GM18498 (cell line): ENCODE measurements at regions not wholly inside any gene's neighbourhood (a gene's known extent, or its start where the extent isn't known, plus 50 kb on each side); places are given as distances from the start of the nearest gene placed in this dataset.
"Not testable (repeated sequence)": the region's sequence is repeated elsewhere in the genome, so short reads cannot be mapped to it uniquely, and the experiment has no call there.

ENCODE experiments used
- ATAC-seq: cut with Tn5 transposase; IDR thresholded peaks from one replicate; pipeline ENCODE4 v1.9.1; 2021; ENCODE audit warnings: mild to moderate bottlenecking, moderate library complexity; ENCODE audit not compliant: unreplicated experiment

DNA sequence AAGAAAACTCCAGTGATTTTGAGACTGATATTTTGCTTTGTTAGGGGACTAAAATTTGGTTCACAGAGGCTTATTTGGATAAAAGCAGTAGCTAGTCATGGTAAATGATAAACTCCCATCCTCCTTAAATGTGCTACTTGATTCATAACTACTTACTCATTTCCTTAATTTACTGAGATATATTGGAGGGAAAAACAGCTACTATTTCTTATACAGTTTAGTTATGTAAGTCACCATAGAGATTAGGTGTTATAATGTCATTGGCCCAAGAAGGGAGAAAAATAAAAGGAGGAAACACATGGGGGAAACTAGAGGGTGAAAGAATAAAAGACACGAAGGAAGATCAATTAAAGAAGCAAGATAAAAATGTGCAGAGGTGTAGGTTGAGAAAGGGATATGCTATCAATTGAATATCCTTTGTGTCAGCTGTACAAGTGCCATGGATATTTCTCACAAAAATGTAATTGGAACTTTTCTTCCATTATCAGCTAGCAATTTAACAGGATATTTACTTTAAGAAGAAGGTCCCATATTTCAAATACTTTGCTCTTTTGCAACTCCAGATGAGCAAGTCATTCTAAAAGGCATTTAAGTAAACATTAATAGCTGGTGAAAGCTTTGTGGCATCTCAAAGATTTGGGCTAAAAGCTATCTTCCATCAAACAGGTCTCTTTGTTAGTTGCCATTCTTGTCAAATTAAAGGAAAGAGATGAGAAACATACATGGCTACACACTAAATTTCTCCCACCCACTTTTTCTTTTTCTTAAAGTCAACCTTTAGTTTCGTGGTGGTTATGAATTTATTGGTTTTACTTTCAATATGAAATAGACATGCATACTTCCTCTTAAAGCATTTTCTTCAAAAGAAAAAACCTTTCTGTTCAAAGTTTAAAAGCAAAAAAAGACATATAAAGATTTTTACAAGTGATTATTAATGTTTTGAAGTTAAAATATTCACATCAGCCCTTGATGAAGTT is 439.5 kb downstream of the CCER1 start:
- peak; percentile 94 for ATAC-seq

DNA sequence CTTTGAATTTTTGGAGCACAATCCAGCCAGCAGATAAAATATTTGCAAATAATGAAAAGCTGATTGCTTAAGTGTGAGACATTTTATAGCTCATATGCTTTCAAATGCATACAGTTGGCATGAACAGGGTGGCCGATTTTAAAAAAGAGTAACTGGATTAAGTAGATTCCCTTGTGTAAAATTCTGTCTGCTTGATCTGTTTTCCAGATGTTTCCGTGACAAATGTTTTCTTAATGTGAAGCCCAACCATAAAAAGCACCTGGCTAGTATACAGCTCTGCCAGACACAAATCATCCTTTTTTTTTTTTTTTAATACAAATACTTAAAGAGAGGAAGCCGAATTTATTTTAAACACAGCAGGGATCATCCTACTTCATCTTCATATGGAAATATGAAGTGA is 440.7 kb downstream of the CCER1 start:
- ATAC-seq: no peak

DNA sequence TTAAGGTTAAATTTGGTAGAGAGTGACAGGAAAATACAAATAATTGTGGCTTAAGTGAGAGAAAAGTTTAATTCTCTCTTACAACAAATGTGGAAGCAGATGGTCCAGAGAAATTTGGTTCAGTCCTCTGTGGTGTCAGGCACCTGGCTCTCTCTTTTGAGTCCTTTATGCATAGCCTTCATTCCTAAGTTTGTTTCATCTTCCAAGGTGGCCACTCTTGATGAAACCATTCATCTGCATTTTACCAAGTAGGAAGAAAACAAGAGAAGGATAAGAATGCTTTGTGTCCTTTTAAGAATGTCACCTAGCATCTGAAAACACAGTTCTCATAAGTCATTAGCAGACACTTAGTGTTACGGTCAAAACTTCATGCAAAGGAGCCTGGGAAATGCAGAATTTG is 442.5 kb downstream of the CCER1 start:
- no peak for ATAC-seq

DNA sequence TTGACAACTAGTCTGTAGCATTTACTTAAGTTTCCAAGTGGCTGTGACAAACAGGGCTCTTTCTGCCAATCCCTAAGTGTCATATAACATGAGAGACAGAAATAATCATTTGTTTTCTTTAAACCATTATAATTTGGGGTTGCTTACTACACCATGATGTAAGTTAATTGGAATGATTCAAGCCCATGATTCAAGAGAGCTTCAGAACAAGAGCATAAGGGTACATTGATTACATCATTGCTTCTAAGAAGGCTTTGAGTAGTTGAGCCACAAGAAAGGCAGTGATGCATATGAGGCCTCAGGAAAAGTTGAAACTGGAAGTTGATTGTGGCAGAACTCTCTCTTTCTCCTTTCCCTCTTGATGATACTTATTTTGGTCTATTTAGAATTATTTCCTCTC is 444.0 kb downstream of the CCER1 start:
- ATAC-seq: no peak

DNA sequence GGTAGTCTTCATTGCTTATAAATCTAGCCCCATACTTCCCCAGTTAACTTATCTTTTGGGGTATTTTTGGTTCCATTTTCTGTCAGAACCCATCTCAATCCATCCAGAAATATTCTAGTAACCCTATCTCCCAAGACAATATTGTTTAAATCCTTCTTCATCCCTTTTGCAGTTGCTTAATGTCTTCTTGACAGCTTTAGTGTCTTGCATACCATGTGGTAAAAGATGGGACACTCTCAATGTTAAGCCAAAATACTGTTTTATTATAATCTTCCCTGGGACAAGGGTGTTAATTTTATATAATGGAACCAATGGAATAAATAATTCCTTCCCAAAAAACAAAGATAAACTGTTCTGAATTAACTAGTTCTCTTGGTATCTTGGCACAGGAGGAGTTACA is 450.2 kb downstream of the CCER1 start:
- ATAC-seq: no peak

DNA sequence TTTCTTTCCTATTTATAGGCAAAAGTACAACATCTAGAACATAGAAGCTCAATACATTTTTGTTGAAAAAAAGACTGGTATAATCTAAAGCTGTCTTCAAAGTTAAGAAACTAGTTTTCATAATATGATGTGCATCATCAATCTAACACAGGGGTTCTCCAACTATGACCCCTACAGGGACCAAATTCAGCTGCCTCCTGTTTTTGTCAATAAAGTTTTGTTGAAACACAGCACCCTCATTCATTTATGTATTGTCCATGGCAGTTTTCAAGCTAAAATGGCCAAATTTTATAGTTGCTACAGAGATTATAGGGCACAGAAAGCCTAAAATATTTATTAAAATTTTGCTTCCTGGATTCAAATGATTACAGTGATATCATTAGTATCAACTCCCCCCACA is 452.9 kb downstream of the CCER1 start:
- no peak for ATAC-seq

DNA sequence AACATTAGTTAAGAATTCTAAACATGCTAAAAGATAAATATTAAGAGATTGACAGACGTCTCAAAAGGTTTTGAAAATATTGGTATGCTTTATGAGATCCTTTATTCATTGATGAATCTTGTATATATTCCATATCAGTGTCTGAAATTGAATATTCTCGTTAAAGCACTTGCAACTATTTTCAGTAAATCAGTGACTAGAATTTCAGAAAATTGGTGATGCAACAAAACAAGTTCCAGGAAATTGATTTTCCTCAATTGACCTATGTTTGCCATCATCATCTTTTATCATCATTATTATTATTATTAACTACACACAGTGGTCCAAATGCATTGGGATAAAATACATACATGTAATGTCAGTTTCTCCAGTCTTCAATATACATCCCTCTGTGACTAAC is 453.6 kb downstream of the CCER1 start:
- ATAC-seq: no peak

DNA sequence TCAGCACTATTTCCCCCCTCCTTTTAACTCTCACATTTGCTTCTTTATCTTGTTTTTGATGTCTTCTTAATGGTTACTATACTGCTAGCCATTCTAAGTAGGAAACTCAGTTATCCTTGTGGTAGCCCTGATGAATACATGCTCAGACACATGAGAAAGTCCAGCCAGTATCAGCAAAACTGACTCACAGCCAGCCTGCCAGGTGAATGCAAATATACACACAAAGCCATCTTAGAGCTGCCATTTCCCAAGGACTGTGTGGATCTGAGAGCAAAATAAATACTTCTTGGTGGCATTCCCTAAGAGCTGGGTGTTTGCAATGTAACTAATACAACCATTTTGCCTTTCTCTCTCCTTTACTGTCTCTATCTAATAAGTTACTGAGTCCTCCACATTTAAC is 455.2 kb downstream of the CCER1 start:
- no peak for ATAC-seq

DNA sequence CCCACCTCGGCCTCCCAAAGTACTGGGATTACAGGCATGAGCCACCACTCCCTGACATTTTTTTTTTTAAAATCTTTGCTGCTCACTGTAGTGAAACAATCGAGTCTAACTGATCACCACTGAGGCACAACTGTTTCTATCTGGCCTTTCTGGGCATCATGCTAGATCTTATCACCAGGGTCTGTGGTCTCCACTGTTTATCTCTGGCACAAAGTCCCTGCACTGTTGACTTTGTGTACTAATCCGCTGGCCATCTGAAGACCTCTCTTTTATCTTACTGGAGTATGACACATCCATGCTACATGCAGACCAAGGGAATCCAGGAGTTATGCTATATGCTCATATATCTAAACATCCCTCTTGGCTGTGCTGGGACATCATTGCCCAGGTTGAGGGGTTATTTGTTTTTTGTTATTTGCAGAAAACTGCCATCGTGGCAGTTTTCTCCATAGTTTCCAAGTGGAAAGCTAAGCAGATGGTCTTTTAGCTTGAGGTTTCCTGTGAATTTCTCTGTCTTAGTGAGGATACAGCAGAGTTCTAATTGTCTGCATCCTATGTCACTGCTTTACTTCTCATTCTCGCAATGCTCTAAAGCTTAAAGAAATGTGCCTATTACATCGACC is 456.9 kb downstream of the CCER1 start:
- no peak for ATAC-seq

DNA sequence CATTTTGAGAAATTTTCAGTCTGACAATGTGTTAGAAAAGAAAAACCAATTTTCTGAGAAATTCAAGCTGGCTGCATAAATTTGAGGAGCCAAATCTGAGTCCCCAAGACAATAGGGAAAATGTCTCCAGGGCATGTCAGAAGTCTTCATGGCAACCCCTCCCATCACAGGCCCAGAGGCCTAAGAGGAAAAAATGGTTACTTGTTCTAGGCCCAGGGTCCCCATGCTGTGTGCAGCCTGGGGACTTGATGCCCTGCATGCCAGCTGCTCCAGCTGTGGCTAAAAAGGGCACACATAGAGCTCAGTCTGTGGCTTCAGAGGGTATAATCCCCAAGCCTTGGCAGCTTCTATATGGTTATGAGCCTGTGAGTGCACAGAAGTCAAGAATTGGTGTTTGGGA is 464.6 kb downstream of the CCER1 start:
- ATAC-seq: no peak

DNA sequence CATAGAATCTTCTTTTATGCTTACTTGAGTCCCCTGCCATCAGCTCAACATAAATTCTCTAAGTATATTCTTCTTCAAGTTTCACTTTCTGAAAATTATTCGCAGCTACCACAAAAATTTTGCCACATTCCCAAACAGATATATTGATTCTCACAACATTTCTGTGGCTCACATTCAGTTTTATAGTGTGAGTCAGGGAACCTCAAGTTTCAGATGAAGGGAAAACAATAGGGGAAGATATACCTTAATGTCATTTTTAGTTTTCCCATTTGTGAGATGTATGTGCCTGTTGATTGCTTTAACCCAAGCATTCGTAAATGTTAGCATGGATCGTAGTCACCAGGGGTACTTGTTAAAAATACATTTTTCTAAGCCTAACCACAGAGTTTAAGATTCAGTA is 465.8 kb downstream of the CCER1 start:
- no peak for ATAC-seq

DNA sequence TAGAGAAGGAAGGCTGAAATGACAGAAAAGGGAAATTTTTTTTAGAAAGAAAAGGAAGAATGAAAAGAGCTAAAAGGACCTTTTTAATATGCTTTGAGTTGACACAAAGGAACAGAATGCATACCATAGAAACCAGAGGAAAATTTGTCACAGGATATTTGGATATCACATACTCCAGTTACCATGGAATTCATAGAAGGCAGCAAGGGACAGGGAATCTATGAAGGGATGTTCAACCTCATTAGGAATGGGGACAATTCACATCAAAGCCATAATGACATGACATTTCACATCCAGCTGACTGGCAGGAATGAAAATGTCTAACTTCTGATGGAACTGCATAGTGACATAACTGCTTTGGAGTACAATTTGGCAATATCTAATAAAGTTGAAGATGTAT is 469.4 kb downstream of the CCER1 start:
- ATAC-seq: no peak

DNA sequence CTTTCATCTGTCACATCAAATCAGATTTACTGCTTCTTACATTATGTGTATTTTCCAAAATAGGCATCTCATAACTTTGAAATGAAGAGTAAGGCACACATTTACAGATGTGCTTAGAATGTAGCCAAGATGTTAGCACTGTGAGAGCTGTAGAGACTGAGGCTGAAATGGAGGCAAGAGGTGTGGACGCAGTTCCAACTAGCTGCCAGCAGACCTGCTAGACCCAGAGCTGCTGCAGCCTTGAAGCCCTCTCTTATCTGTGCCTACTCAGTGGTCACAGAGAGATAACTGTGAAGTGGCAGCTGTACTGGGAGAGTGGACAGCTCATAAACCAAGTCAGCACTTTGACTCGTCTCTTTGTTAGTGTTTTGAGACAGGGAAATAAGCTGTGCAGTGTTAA is 470.9 kb downstream of the CCER1 start:
- ATAC-seq: no peak

DNA sequence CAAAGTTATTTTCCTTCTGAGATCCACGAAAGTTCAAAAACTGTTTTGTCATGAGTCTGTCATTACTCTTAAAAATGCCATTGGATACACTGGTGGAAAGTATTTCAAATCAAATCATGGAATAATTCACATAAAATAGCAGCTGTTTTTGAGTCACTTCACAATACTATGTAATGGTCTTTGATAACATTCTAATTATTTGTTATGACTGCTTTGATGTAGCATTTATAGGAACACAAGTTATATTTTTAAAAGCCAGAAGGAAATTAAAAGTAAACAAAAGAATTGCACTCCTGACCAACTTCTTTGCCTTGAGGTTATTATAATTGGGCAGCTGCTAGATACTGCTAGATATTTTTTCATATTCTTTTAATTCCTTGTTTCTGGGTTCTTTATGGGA is 473.2 kb downstream of the CCER1 start:
- no peak for ATAC-seq

DNA sequence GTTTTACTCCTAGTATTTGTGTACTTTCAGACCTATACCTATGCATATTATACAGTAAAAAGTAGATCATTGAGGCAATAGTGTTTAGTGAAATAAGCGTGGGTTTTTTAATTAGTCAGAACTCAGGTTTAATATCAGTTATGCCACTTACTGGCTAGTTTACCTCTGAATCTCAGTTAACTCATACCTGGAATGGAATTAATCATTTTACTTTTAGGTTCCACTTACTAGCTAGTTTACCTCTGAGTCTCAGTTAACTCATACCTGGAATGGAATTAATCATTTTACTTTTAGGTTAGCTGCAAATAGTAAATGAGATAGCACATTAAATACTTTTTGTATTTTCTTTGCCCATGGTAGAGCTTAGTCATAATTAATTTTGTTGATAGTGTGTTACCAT is 475.7 kb downstream of the CCER1 start:
- ATAC-seq: no peak

DNA sequence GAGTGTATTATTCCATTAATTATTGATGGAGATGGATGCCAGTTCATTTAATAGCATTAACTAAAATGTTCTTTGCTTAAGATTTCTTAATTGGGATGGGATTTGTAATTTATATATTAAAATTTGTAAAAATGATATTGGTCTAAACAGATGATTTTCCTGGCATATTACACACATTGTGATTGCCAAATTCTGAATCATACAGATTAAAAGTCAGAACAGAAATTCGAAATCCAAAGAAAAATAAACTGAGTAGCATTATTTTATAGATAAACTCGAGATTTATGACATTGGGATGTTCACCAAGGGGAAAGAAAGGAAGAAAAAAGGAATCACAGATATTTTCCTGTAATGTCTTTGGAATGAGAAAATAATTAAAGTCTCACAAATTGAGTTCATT is 481.1 kb downstream of the CCER1 start:
- no peak for ATAC-seq

DNA sequence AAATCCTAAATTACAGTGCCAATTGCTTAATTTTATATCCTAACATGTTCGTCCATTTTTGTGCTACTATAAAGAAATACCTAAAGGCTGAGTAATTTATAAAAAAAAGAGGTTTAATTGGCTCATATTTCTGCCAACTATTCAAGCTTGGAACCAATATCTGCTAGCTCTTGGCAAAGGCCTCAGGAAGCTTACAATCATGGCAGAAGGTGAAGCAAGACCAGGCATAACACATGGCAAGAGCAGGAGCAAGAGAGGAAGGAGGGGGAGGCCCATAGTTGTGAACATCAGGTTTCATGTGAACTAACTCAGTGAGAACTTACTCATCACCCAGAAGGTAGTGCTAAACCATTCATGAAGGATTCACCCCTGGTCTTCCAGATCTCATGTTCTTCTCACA is 494.3 kb downstream of the CCER1 start:
- ATAC-seq: no peak

DNA sequence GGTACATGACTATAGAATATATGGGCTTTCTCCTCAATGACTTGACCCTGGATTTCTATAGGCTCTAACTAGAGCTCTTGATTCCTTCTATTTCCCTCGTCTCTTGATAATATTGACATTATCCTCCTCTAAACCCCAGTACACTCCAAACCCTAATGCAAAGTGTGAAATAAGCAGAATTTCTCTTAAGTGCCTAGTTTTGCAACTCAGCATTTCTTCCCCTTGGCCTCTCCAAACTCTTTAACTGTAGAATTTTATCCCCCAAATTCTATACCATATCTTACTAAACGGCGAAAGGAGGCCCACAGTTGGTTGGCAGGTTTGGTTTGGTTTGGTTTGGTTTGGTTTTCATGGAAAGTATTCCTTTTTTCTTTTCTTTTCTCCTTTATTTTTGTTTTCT is 498.7 kb downstream of the CCER1 start:
- ATAC-seq: no peak

DNA sequence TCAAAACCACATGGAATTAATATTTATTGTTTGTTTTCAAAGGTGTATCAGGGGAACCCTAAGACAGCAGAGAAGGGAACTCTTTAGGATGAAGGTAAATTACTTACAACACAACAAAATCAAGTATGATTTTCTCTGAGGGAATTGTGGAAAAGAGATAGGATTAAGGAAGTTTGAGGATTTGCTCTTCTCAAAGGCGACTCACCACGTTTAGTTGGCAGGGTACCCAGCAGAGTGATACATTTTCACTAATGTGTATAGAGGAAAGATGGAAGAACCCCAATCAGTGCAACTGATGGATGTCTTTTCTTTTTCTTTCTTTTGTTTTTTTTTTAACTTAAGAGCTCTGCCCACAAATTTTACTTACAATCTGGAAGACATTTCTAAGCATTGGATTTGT is 499.2 kb downstream of the CCER1 start:
- no peak for ATAC-seq

DNA sequence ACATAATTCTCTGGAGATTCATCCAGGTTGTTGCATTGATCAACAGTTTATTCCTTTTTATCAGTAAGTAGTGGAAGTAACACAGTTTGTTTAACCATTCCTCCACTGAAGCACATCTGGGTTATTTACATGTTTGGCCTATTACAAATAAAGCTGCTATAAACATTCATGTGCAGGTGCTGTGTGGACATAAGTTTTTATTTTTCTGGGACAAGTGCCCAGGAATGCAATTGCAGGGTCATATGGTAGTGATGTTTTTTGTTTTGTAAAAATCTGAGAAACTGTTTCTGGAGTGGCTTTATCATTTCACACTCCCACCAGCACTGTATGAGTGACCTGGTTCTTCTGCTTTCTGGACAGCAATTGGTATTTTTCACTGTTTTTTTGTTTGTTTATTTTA is 505.4 kb downstream of the CCER1 start:
- no peak for ATAC-seq

DNA sequence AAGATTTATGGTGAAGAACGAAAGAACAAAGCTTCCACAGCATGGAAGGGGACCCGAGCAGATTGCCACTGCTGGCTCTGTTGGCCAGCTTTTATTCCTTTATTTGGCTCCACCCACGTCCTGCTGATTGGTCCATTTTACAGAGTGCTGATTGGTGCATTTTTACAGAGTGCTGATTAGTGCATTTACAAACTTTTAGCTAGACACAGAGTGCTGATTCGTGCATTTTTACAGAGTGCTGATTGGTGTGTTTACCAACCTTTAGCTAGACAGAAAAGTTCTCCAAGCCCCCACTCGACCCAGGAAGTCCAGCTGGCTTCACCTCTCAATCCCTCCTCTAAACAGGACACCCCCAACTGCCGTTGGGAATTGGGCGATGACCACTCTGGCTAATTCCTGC is 511.5 kb downstream of the CCER1 start:
- not testable (repeated sequence) for ATAC-seq

DNA sequence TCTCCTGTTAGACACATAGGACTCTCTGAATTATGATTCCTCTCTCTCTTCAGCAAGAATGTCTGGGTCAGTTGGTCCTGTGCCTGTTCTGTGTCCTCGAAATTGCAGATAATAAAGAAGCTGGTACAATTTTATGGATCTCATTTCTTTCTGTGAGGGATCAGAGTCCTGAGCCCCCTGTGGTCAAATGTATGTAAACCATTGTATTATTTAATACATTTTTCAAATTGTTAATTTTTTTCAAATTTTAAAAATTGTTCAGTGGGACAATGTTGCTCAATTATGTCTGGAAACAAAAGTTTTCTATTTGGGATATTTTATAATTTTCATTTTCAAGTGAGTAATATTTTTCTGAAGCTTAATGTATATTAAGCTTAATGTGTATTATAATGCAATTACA is 513.5 kb downstream of the CCER1 start:
- ATAC-seq: no peak

DNA sequence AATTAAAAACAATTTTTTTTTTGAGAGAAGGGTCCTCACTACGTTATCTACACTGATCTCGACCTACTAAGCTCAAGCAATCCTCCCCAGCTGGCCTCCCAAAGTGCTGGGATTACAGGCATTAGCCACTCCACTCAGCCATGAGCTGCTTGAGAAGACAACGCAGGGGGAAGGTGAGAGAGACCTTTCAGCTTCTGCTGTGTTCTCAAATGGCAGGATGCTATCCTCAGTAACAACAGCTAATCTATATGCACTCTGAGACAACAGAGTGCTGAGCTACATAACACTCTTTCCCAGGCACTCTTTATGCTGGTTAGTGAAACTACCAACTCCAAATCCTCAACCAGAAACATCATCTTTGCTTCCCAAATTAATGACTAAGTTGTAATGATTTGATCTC is 526.1 kb downstream of the CCER1 start:
- ATAC-seq: no peak
